SK-N-SH (cell line): ENCODE measurements at regions not wholly inside any gene's neighbourhood (a gene's known extent, or its start where the extent isn't known, plus 50 kb on each side); places are given as distances from the start of the nearest gene placed in this dataset.

Source experiments
- CHD2 ChIP-seq: fragments of 150-350 bp; IDR thresholded peaks from 2 replicates; pipeline ENCODE4 v1.6.1; 2018; ENCODE audit warnings: low read length; ENCODE audit not compliant: partially characterized antibody
- ELF1 ChIP-seq: IDR thresholded peaks from 2 replicates; pipeline ENCODE4 v1.4.0; 2012
- EZH2phosphoT487 ChIP-seq: fragments of 200-600 bp; sonication (generic); IDR thresholded peaks from 2 replicates; pipeline ENCODE4 v1.6.1; 2017; ENCODE audit warnings: low read depth, mixed run types, mild to moderate bottlenecking, antibody characterized with exemption, moderate library complexity, borderline replicate concordance
- FOXJ3 ChIP-seq: sonication (generic); formaldehyde crosslinking; IDR thresholded peaks from 2 replicates; pipeline ENCODE4 v1.5.1; 2020; ENCODE audit warnings: mild to moderate bottlenecking, missing genetic modification reagents
- JUND ChIP-seq: IDR thresholded peaks from 2 replicates; pipeline ENCODE4 v1.4.0; 2012
- POLR2AphosphoS5 ChIP-seq: IDR thresholded peaks from 2 replicates; pipeline ENCODE4 v1.6.1; 2012; ENCODE audit warnings: low read depth, low read length
- SMC3 ChIP-seq: IDR thresholded peaks from 2 replicates; pipeline ENCODE4 v1.6.1; 2012; ENCODE audit warnings: low read depth, low read length, improper control_type of control experiment
- TAF1 ChIP-seq: IDR thresholded peaks from 2 replicates; pipeline ENCODE4 v1.6.1; 2012; ENCODE audit warnings: low read depth, mild to moderate bottlenecking, low read length, moderate library complexity, borderline replicate concordance
- TEAD4 ChIP-seq: IDR thresholded peaks from 2 replicates; pipeline ENCODE4 v1.4.0; 2012; ENCODE audit warnings: mild to moderate bottlenecking, borderline replicate concordance; ENCODE audit not compliant: insufficient read depth
- TF ChIP-seq, protein P1 (sequence below): fragments of 200-600 bp; sonication (generic); IDR thresholded peaks from 2 replicates; pipeline ENCODE4 v1.6.1; 2017; ENCODE audit warnings: antibody characterized with exemption, mild to moderate bottlenecking, moderate library complexity
- TF ChIP-seq, protein P2 (sequence below): IDR thresholded peaks from 2 replicates; pipeline ENCODE4; 2012
- TF ChIP-seq, protein P3 (sequence below): IDR thresholded peaks from 2 replicates; pipeline ENCODE4 v1.6.1; 2012; ENCODE audit warnings: mild to moderate bottlenecking, low read depth, low read length, moderate library complexity
- TF ChIP-seq, protein P4 (sequence below): IDR thresholded peaks from 2 replicates; pipeline ENCODE4 v1.4.0; 2012; ENCODE audit warnings: low read depth

DNA sequence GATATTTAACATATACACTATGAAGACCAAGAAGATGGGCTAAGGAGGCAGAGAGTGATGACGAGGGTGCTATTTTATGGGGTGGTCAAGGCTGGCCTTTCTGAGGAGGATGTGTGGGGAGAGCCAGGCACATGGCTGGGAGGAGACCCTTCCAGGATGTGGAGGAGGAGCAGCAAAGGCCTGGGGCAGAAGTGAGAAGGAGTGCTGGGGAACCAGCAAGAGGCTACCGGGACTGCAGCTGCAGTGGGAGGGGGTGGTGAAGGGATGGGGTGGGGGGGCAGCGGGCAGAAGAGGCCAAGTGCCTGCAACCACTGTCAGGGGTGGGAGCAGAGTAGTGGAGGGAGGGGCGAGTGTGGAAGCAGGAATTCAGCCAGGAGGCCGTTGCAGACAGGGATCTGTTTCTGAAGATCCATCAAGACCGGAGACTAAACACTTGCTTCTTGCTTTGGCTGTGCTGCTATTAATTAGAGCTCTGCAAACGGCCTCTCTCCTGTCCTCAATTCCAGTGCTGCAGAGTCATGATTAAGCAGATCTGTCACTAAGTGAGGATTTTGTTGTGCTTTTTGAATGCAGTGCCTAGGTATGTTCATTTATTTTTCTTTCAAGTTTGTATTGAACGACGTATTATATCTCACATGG lies 89.9 kb downstream of the IER5 start:
- TF ChIP-seq, protein P1, sequence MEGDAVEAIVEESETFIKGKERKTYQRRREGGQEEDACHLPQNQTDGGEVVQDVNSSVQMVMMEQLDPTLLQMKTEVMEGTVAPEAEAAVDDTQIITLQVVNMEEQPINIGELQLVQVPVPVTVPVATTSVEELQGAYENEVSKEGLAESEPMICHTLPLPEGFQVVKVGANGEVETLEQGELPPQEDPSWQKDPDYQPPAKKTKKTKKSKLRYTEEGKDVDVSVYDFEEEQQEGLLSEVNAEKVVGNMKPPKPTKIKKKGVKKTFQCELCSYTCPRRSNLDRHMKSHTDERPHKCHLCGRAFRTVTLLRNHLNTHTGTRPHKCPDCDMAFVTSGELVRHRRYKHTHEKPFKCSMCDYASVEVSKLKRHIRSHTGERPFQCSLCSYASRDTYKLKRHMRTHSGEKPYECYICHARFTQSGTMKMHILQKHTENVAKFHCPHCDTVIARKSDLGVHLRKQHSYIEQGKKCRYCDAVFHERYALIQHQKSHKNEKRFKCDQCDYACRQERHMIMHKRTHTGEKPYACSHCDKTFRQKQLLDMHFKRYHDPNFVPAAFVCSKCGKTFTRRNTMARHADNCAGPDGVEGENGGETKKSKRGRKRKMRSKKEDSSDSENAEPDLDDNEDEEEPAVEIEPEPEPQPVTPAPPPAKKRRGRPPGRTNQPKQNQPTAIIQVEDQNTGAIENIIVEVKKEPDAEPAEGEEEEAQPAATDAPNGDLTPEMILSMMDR = no peak
- TF ChIP-seq ELF1 (no peak), TAF1 (no peak), EZH2phosphoT487 (no peak), CHD2 (no peak), JUND (no peak), SMC3 (no peak), POLR2AphosphoS5 (no peak), TEAD4 (no peak), FOXJ3 (no peak)
- TF ChIP-seq, protein P2, sequence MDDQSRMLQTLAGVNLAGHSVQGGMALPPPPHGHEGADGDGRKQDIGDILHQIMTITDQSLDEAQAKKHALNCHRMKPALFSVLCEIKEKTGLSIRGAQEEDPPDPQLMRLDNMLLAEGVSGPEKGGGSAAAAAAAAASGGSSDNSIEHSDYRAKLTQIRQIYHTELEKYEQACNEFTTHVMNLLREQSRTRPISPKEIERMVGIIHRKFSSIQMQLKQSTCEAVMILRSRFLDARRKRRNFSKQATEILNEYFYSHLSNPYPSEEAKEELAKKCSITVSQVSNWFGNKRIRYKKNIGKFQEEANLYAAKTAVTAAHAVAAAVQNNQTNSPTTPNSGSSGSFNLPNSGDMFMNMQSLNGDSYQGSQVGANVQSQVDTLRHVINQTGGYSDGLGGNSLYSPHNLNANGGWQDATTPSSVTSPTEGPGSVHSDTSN = no peak
- TF ChIP-seq, protein P3, sequence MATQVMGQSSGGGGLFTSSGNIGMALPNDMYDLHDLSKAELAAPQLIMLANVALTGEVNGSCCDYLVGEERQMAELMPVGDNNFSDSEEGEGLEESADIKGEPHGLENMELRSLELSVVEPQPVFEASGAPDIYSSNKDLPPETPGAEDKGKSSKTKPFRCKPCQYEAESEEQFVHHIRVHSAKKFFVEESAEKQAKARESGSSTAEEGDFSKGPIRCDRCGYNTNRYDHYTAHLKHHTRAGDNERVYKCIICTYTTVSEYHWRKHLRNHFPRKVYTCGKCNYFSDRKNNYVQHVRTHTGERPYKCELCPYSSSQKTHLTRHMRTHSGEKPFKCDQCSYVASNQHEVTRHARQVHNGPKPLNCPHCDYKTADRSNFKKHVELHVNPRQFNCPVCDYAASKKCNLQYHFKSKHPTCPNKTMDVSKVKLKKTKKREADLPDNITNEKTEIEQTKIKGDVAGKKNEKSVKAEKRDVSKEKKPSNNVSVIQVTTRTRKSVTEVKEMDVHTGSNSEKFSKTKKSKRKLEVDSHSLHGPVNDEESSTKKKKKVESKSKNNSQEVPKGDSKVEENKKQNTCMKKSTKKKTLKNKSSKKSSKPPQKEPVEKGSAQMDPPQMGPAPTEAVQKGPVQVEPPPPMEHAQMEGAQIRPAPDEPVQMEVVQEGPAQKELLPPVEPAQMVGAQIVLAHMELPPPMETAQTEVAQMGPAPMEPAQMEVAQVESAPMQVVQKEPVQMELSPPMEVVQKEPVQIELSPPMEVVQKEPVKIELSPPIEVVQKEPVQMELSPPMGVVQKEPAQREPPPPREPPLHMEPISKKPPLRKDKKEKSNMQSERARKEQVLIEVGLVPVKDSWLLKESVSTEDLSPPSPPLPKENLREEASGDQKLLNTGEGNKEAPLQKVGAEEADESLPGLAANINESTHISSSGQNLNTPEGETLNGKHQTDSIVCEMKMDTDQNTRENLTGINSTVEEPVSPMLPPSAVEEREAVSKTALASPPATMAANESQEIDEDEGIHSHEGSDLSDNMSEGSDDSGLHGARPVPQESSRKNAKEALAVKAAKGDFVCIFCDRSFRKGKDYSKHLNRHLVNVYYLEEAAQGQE = no peak
- TF ChIP-seq, protein P4, sequence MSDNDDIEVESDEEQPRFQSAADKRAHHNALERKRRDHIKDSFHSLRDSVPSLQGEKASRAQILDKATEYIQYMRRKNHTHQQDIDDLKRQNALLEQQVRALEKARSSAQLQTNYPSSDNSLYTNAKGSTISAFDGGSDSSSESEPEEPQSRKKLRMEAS = no peak
